ENCODE measurements at regions not wholly inside any gene's neighbourhood (a gene's known extent, or its start where the extent isn't known, plus 50 kb on each side); places are given as distances from the start of the nearest gene placed in this dataset.

DNA sequence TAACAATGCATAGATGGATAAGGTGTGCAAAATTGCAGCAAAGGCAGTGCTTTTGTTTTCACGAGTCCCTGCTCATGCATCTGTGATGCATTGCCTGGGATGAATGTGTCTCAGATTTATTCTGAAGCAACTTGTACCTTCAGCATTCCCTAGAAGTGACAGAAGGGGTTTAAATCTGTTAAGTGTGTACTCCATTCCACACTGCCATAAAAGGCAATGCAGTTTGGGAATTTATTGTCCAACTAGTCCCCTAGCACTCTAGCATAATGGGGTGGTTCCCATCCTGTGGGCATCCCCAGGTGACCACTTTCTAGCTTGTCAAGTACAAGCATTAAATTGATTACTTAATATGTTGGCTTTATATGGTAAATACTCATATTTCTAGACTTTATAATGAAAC is 306.5 kb upstream of the CBLB start:
- Mint-ChIP-seq H3K27ac (peak overlapping the region; percentile 65 to 96 (median 86)), H3K36me3 (no peaks in the 10 kb centered on the region), H3K4me3 (peak overlapping the region in 1 of 4 donors; percentile 51), H3K27me3 (no peaks in the 10 kb centered on the region), H3K4me1 (peaks cover 39 to 75% (median 57%) of the 10 kb centered on the region in 4 donors), H3K9me3 (peaks cover 0 to 2% (median 0%) of the 10 kb centered on the region in 7 donors)
- H3K27me3 ChIP-seq (ENCODE audit: control insufficient read depth, insufficient read depth, low read length): no peaks in the 10 kb centered on the region
- H3K27ac ChIP-seq (ENCODE audit: insufficient read depth, low read length, poor library complexity, severe bottlenecking): no peak overlapping the region
- no peak for ATAC-seq (ENCODE audit: low read depth in 2 of 2)
- no peaks in the 10 kb centered on the region for H3K9me3 ChIP-seq (ENCODE audit: control insufficient read depth in 2 of 2, low read length in 2 of 2)
- H3K4me3 ChIP-seq (ENCODE audit: low read depth, low read length): no peak overlapping the region
- H3K36me3 ChIP-seq (ENCODE audit: control insufficient read depth, insufficient read depth, low read length): no peaks in the 10 kb centered on the region
- peaks cover 64% of the 10 kb centered on the region for H3K4me1 ChIP-seq (ENCODE audit: control insufficient read depth, insufficient read depth, low read length, poor library complexity, severe bottlenecking)
- DNase-seq: no peak

DNA sequence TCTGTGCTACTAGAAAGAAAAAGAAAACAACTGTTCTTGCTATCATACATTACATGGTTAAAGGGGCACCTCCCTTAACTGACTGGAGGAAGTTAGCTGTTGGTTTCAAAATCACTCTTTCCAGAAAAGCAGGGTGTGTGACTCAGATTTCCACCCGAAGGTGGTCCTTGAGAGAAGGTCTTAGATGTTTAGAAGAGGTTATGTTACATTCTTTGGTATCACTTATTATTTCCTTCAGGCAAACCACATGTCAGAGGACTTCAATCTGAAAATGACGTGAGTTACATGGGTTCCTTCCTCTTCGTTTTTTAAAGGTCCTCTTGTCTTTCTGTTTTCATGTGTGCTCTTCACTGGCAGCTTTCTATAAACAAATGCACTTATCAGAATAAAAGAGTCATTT is 307.9 kb upstream of the CBLB start:
- H3K27ac ChIP-seq (ENCODE audit: insufficient read depth, low read length, poor library complexity, severe bottlenecking): peak overlapping the region; percentile 67
- DNase-seq: peak; percentile 6 to 96 (median 77)

DNA sequence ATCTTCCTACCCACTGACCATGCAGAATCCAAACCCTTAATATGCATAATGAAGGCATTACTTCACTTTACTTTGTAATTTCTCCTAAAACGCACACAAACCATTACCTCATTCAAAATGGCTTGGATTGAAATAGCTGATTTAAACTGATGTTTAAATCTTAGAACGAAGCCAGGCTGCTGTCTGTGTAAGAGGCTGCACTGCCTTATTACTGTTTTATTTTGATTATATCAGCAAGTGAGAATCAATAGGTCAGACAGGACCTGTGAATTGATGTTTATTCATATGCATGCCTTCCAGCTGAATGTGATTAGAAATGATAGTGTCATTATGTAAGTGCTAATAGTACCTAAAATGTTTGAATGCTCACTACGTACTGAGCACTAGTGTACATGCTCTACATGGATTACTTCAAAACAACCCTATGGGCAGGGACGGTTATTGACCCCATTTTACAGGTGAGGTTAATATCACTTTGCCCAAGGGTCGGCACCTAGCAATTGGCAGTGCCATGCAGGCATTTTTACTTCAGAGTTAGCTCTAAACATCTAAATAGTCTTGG is 314.2 kb upstream of the CBLB start:
- Histone ChIP-seq H3K4me1 (ENCODE audit: control insufficient read depth, insufficient read depth, low read length, poor library complexity, severe bottlenecking) (peaks cover 23% of the 10 kb centered on the region), H3K27me3 (ENCODE audit: control insufficient read depth, insufficient read depth, low read length) (no peaks in the 10 kb centered on the region), H3K36me3 (ENCODE audit: control insufficient read depth, insufficient read depth, low read length) (no peaks in the 10 kb centered on the region), H3K9me3 (ENCODE audit: control insufficient read depth in 2 of 2, low read length in 2 of 2) (no peaks in the 10 kb centered on the region), H3K27ac (ENCODE audit: insufficient read depth, low read length, poor library complexity, severe bottlenecking) (no peak overlapping the region), H3K4me3 (ENCODE audit: low read depth, low read length) (no peak overlapping the region)
- ATAC-seq (ENCODE audit: low read depth in 2 of 2): no peak
- peaks cover 26 to 40% (median 34%) of the 10 kb centered on the region in 4 donors for H3K4me1 Mint-ChIP-seq
- no peak for DNase-seq
- no peaks in the 10 kb centered on the region for H3K36me3 Mint-ChIP-seq
- no peak overlapping the region for H3K4me3 Mint-ChIP-seq
- H3K9me3 Mint-ChIP-seq: peaks cover 0 to 2% (median 0%) of the 10 kb centered on the region in 7 donors
- no peaks in the 10 kb centered on the region for H3K27me3 Mint-ChIP-seq
- no peak overlapping the region for H3K27ac Mint-ChIP-seq

More for the DNA sequence above, 307.9 kb upstream of the CBLB start:
- peak overlapping the region; percentile 55 to 82 (median 70) for H3K4me3 Mint-ChIP-seq
- Histone ChIP-seq H3K4me3 (ENCODE audit: low read depth, low read length) (peak overlapping the region; percentile 75), H3K4me1 (ENCODE audit: control insufficient read depth, insufficient read depth, low read length, poor library complexity, severe bottlenecking) (peaks cover 62% of the 10 kb centered on the region), H3K27me3 (ENCODE audit: control insufficient read depth, insufficient read depth, low read length) (no peaks in the 10 kb centered on the region), H3K36me3 (ENCODE audit: control insufficient read depth, insufficient read depth, low read length) (no peaks in the 10 kb centered on the region), H3K9me3 (ENCODE audit: control insufficient read depth in 2 of 2, low read length in 2 of 2) (no peaks in the 10 kb centered on the region)
- H3K27ac Mint-ChIP-seq: peak overlapping the region; percentile 88 to 96 (median 89)
- peaks cover 0 to 2% (median 0%) of the 10 kb centered on the region in 7 donors for H3K9me3 Mint-ChIP-seq
- H3K36me3 Mint-ChIP-seq: no peaks in the 10 kb centered on the region
- H3K27me3 Mint-ChIP-seq: no peaks in the 10 kb centered on the region
- peak; percentile 93 to 95 for ATAC-seq (ENCODE audit: low read depth in 2 of 2)
- H3K4me1 Mint-ChIP-seq: peaks cover 24 to 60% (median 48%) of the 10 kb centered on the region in 4 donors

DNA sequence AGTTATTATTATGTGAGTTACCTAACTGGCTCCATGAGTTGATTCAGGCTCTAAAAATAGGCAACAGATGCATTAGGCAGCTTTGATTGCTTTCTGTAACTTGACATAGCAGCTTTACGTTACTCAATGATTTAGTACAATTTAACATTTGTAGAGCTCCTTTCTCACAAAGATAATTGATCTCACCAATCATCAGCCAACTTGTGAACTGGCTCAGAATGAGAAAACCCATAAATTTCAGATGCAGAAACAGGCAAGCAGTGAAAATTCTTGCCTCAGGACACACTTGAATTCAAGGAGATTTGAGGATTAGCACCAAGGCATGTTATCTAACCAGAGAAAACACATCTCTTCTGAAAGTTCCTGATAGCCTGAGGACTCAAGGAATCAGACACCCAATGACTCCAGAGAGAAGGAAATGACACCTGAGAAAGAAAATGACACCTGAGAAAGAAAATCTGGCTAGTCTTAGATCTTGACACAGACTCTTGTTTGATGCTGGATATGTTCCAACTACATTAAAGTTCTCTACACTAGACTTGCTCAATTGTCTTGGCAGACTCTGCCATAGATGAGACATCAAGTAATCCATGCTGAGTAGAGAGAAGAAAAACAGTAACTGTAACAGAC is 315.1 kb upstream of the CBLB start:
- Mint-ChIP-seq H3K36me3 (no peaks in the 10 kb centered on the region), H3K27ac (peak overlapping the region; percentile 61 to 78 (median 66)), H3K4me3 (peak overlapping the region in 1 of 4 donors; percentile 35), H3K9me3 (peaks cover 0 to 2% (median 0%) of the 10 kb centered on the region in 7 donors), H3K27me3 (no peaks in the 10 kb centered on the region), H3K4me1 (peaks cover 24 to 36% (median 31%) of the 10 kb centered on the region in 4 donors)
- H3K27ac ChIP-seq (ENCODE audit: insufficient read depth, low read length, poor library complexity, severe bottlenecking): no peak overlapping the region
- DNase-seq: peak in 1 of 3 donors; percentile 44
- no peaks in the 10 kb centered on the region for H3K36me3 ChIP-seq (ENCODE audit: control insufficient read depth, insufficient read depth, low read length)
- peak; percentile 80 to 81 for ATAC-seq (ENCODE audit: low read depth in 2 of 2)
- H3K4me1 ChIP-seq (ENCODE audit: control insufficient read depth, insufficient read depth, low read length, poor library complexity, severe bottlenecking): peaks cover 22% of the 10 kb centered on the region
- no peaks in the 10 kb centered on the region for H3K27me3 ChIP-seq (ENCODE audit: control insufficient read depth, insufficient read depth, low read length)
- H3K9me3 ChIP-seq (ENCODE audit: control insufficient read depth in 2 of 2, low read length in 2 of 2): no peaks in the 10 kb centered on the region
- H3K4me3 ChIP-seq (ENCODE audit: low read depth, low read length): no peak overlapping the region

DNA sequence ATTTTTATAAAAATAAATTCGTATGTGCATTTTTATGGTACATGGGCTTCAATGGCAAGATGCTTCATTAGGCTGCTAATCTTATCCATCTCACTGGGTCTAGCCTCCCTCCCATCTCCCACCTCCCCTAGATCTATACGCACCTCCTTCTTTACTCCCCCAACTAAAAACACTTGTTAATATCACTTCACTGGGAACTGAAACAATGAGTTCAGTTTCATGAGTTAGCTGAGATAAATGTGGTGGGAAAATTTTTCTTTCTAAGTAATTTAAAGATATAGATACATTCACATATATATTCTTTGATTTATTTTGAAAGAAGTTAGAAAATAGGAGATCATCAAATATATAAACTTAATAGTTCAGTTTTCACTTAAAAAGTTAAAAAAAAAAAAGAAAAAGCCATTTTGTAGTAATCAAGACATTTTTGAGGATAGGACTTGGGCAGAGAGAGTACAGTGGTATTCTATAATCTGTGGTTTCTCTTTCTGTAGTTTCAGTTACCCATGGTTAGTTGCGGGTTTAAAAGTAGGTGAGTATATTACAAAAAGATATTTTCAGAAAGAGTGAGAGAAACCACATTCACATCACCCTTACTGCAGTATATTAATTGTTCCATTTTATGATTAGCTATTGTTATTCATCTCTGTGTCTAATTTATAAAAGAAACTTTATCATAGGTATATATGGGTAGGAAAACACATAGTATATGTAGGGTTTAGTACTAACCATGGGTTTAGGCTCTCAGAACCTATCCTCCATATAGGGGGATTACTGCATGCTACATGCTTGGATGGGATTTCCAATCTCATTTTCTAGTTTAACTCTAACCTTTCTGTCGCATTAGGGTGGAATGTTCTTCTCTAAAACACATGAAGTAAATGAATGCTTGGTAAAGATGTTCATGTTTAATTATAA is 316.0 kb upstream of the CBLB start:
- Histone ChIP-seq H3K36me3 (ENCODE audit: control insufficient read depth, insufficient read depth, low read length) (no peaks in the 10 kb centered on the region), H3K27ac (ENCODE audit: insufficient read depth, low read length, poor library complexity, severe bottlenecking) (peak overlapping the region; percentile 43), H3K4me1 (ENCODE audit: control insufficient read depth, insufficient read depth, low read length, poor library complexity, severe bottlenecking) (peaks cover 22% of the 10 kb centered on the region), H3K27me3 (ENCODE audit: control insufficient read depth, insufficient read depth, low read length) (no peaks in the 10 kb centered on the region), H3K9me3 (ENCODE audit: control insufficient read depth in 2 of 2, low read length in 2 of 2) (no peaks in the 10 kb centered on the region), H3K4me3 (ENCODE audit: low read depth, low read length) (peak overlapping the region; percentile 42)
- peaks cover 0 to 2% (median 0%) of the 10 kb centered on the region in 7 donors for H3K9me3 Mint-ChIP-seq
- ATAC-seq (ENCODE audit: low read depth in 2 of 2): peak; percentile 47 to 65
- H3K27me3 Mint-ChIP-seq: no peaks in the 10 kb centered on the region
- H3K4me3 Mint-ChIP-seq: peak overlapping the region in 2 of 4 donors; percentile 21 to 27
- H3K27ac Mint-ChIP-seq: peak overlapping the region; percentile 22 to 79 (median 61)
- peak in 2 of 3 donors; percentile 16 to 73 for DNase-seq
- H3K36me3 Mint-ChIP-seq: no peaks in the 10 kb centered on the region
- H3K4me1 Mint-ChIP-seq: peaks cover 22 to 31% (median 28%) of the 10 kb centered on the region in 4 donors

DNA sequence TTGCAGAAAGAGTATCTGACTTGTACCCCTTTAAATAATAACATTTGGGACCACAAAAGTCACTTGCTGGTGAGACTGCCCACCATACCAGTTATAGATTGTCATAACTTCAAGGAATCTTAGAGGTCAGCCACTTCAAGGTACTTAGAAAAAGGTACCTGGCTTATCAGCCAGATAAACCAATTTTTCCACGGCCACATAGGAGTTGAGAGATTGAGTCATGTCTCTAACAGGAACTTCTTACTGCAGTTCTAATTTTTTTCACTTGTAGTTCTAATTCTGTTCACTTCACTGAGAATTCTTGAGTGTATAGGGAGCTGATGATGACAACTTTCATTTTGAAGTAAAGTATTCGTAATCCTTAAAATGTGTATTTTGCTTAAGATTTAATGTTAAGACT is 317.1 kb upstream of the CBLB start:
- Histone ChIP-seq H3K27ac (ENCODE audit: insufficient read depth, low read length, poor library complexity, severe bottlenecking) (no peak overlapping the region), H3K4me1 (ENCODE audit: control insufficient read depth, insufficient read depth, low read length, poor library complexity, severe bottlenecking) (peaks cover 22% of the 10 kb centered on the region), H3K27me3 (ENCODE audit: control insufficient read depth, insufficient read depth, low read length) (no peaks in the 10 kb centered on the region), H3K4me3 (ENCODE audit: low read depth, low read length) (no peak overlapping the region), H3K9me3 (ENCODE audit: control insufficient read depth in 2 of 2, low read length in 2 of 2) (no peaks in the 10 kb centered on the region), H3K36me3 (ENCODE audit: control insufficient read depth, insufficient read depth, low read length) (no peaks in the 10 kb centered on the region)
- DNase-seq (no peak), ATAC-seq (ENCODE audit: low read depth in 2 of 2) (no peak)
- no peak overlapping the region for H3K27ac Mint-ChIP-seq
- H3K4me1 Mint-ChIP-seq: peaks cover 20 to 30% (median 25%) of the 10 kb centered on the region in 4 donors
- no peaks in the 10 kb centered on the region for H3K36me3 Mint-ChIP-seq
- H3K4me3 Mint-ChIP-seq: no peak overlapping the region
- H3K9me3 Mint-ChIP-seq: peaks cover 0 to 2% (median 0%) of the 10 kb centered on the region in 7 donors
- H3K27me3 Mint-ChIP-seq: no peaks in the 10 kb centered on the region

DNA sequence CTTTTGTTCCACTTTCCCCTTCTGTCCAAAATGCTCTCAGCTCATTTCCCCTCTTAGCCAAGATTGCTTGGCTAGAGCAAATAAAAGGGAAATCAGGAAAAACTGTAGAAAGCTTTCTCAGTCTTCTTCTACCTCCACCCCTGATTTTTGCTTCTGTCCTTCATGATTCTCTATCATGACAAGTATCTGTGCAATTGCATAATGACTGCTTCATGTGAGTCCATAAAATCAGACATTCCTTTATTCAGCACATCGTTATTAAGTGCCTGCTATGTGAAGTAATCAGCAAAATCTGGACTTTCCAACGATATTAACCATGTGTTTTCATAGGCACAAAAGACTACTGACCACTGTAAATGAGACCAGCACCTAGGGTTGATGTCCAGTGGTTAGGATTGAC is 321.5 kb upstream of the CBLB start:
- ATAC-seq (ENCODE audit: low read depth in 2 of 2): no peak
- no peak overlapping the region for H3K4me3 Mint-ChIP-seq
- no peaks in the 10 kb centered on the region for H3K27me3 Mint-ChIP-seq
- H3K36me3 Mint-ChIP-seq: no peaks in the 10 kb centered on the region
- peaks cover 0 to 2% (median 0%) of the 10 kb centered on the region in 7 donors for H3K9me3 Mint-ChIP-seq
- Histone ChIP-seq H3K27me3 (ENCODE audit: control insufficient read depth, insufficient read depth, low read length) (no peaks in the 10 kb centered on the region), H3K4me1 (ENCODE audit: control insufficient read depth, insufficient read depth, low read length, poor library complexity, severe bottlenecking) (peaks cover 7% of the 10 kb centered on the region), H3K4me3 (ENCODE audit: low read depth, low read length) (no peak overlapping the region), H3K27ac (ENCODE audit: insufficient read depth, low read length, poor library complexity, severe bottlenecking) (no peak overlapping the region), H3K9me3 (ENCODE audit: control insufficient read depth in 2 of 2, low read length in 2 of 2) (no peaks in the 10 kb centered on the region), H3K36me3 (ENCODE audit: control insufficient read depth, insufficient read depth, low read length) (no peaks in the 10 kb centered on the region)
- H3K4me1 Mint-ChIP-seq: peaks cover 7 to 13% (median 10%) of the 10 kb centered on the region in 4 donors
- no peak for DNase-seq
- H3K27ac Mint-ChIP-seq: no peak overlapping the region
